ENCODE measurements at regions not wholly inside any gene's neighbourhood (a gene's known extent, or its start where the extent isn't known, plus 50 kb on each side); places are given as distances from the start of the nearest gene placed in this dataset.

GRCh38 chr1:29505532-29506220, 269.4 kb downstream of the PTPRU start:
- TF ChIP-seq NFRKB (IDR thresholded peaks at IDR 0.05) (no peak), FOXM1 (IDR thresholded peaks at IDR 0.05; ENCODE audit: borderline replicate concordance) (no peak), SP1 (IDR thresholded peaks at IDR 0.05) (no peak), BHLHE40 (IDR thresholded peaks at IDR 0.05; ENCODE audit: borderline replicate concordance) (no peak), FOXA1 (IDR thresholded peaks at IDR 0.05) (no peak), LEF1 (IDR thresholded peaks at IDR 0.05; ENCODE audit: borderline replicate concordance) (no peak), ZNF384 (IDR thresholded peaks at IDR 0.05) (no peak), SUZ12 (IDR thresholded peaks at IDR 0.05) (no peak), CTBP1 (IDR thresholded peaks at IDR 0.05; ENCODE audit: borderline replicate concordance) (no peak), FOXK2 (IDR thresholded peaks at IDR 0.05) (no peak), TARDBP (IDR thresholded peaks at IDR 0.05) (no peak)
